ENCODE measurements at regions not wholly inside any gene's neighbourhood (a gene's known extent, or its start where the extent isn't known, plus 50 kb on each side); places are given as distances from the start of the nearest gene placed in this dataset.

- TF ChIP-seq POLR2AphosphoS5 (IDR thresholded peaks at IDR 0.05; ENCODE audit: borderline replicate concordance, low read depth, low read length) (no peak), EZH2 (IDR thresholded peaks at IDR 0.05) (no peak)
These were observed 384.3 kb upstream of the GBE1 start for GRCh38 chr3:82145742-82146141.

Data from SK-N-MC (cell line).